K562 (cell line): ENCODE measurements at regions not wholly inside any gene's neighbourhood (a gene's known extent, or its start where the extent isn't known, plus 50 kb on each side); places are given as distances from the start of the nearest gene placed in this dataset.

ENCODE experiments used
- ATAC-seq: fragments of 200-7000 bp; cut with Tn5 transposase; 3 replicates; pipeline ENCODE4 v1.9.1; 2020; ENCODE audit warnings: moderate library complexity
- BruUV-seq: library from RNA; stranded (reverse); fragments of 400-500 nt; replicated peaks from 2 replicates; lab custom pipeline; 2021; lab: Mats Ljungman, UMichigan
- CTCF ChIA-PET: fragments of 300-600 bp; formaldehyde crosslinking; extraction: SDS; loops from one replicate; lab custom pipeline; 2021; ENCODE audit warnings: low intra/inter-chr PET ratio; lab: Yijun Ruan, JAX
- POLR2A ChIA-PET: fragments of 300-600, 350-650 bp; sonication (Branson Sonifier 250); formaldehyde crosslinking; extraction: SDS; loops from one replicate; lab custom pipeline; 2021; ENCODE audit warnings: antibody characterized with exemption, inconsistent platforms; lab: Yijun Ruan, JAX
- DNase-seq, 4 experiments: peaks; one replicate each; pipeline versions ENCODE4 v3.0.0 to v3.0.0-alpha.2; 2011 to 2018; ENCODE audit warnings: low spot score in 3 of 4, mixed read lengths in 3 of 4; ENCODE audit errors: extremely low read depth in 1 of 4
- FAIRE-seq: peaks from 2 replicates; lab custom pipeline; 2011; peaks lifted over from hg19 to GRCh38; lab: Jason Lieb, UNC
- H2AFZ ChIP-seq: 2 replicates; pipeline ENCODE4 v1.6.0; 2011; ENCODE audit warnings: low read depth, low read length, control low read depth, inconsistent platforms
- H3K27ac ChIP-seq: fragments of 200-600 bp; 3 replicates; pipeline ENCODE4 v1.8.0; 2011; ENCODE audit warnings: low read depth, mild to moderate bottlenecking, control low read depth, inconsistent platforms, low read length, moderate library complexity, mixed read lengths; ENCODE audit errors: extremely low read depth
- H3K27me3 ChIP-seq, 2 experiments: fragments of 300-600 bp in 1 of 2; 2 replicates in 1 of 2; 3 replicates in 1 of 2; pipeline versions ENCODE4 v1.6.0 to v1.8.0; 2011; ENCODE audit warnings: inconsistent platforms in 2 of 2, low read length in 2 of 2, mild to moderate bottlenecking in 1 of 2, mixed read lengths in 1 of 2, moderate library complexity in 1 of 2; ENCODE audit not compliant: control insufficient read depth in 2 of 2, insufficient read depth in 2 of 2
- H3K36me3 ChIP-seq: fragments of 300-600 bp; 3 replicates; pipeline ENCODE4 v1.8.0; 2011; ENCODE audit warnings: mild to moderate bottlenecking, low read length, inconsistent platforms; ENCODE audit not compliant: control insufficient read depth, insufficient read depth
- H3K4me1 ChIP-seq, 2 experiments: fragments of 200-600 bp in 1 of 2; replicated peaks in 1 of 2; 2 replicates in 1 of 2; 3 replicates in 1 of 2; pipeline versions ENCODE4 v1.5.1 to v1.8.0; 2011; ENCODE audit warnings: inconsistent platforms in 2 of 2, low read length in 2 of 2, mild to moderate bottlenecking in 1 of 2, mixed read lengths in 1 of 2, moderate library complexity in 1 of 2; ENCODE audit not compliant: control insufficient read depth in 2 of 2, insufficient read depth in 2 of 2
- H3K4me2 ChIP-seq: 2 replicates; pipeline ENCODE4 v1.6.1; 2011; ENCODE audit warnings: low read length, control low read depth, inconsistent platforms, mixed read lengths; ENCODE audit not compliant: insufficient read depth
- H3K4me3 ChIP-seq: fragments of 200-600 bp; sonication (generic), shearing (Covaris generic); 2 replicates; pipeline ENCODE4 v1.5.1; 2016; ENCODE audit warnings: control low read depth, inconsistent platforms
- H3K79me2 ChIP-seq: fragments of 200-600 bp; 3 replicates; pipeline ENCODE4 v1.8.0; 2011; ENCODE audit warnings: low read length, inconsistent platforms; ENCODE audit not compliant: control insufficient read depth, insufficient read depth
- H3K9ac ChIP-seq, 2 experiments: 2 replicates each; pipeline versions ENCODE4 v1.6.0 to v1.6.1; 2011; ENCODE audit warnings: low read depth in 2 of 2, low read length in 2 of 2, control low read depth in 1 of 2, inconsistent platforms in 1 of 2, mild to moderate bottlenecking in 1 of 2, mixed read lengths in 1 of 2; ENCODE audit not compliant: insufficient read depth in 1 of 2
- H3K9me1 ChIP-seq: one replicate; pipeline ENCODE4 v1.6.0; 2011; ENCODE audit warnings: inconsistent platforms, mild to moderate bottlenecking, low read length, moderate library complexity; ENCODE audit not compliant: control insufficient read depth, insufficient read depth
- H3K9me3 ChIP-seq: replicated peaks from 2 replicates; pipeline ENCODE4 v1.5.1; 2011; ENCODE audit warnings: low read depth, low read length, inconsistent platforms; ENCODE audit not compliant: control insufficient read depth, insufficient read depth
- H4K20me1 ChIP-seq: replicated peaks from 2 replicates; pipeline ENCODE4 v1.6.1; 2011; ENCODE audit warnings: low read length, inconsistent platforms, mixed read lengths; ENCODE audit not compliant: control insufficient read depth, insufficient read depth
- ELF2 ChIP-seq: fragments of 250-450 bp; sonication (Bioruptor Pico); IDR thresholded peaks from 2 replicates; pipeline ENCODE4 v1.5.0; 2021; ENCODE audit warnings: mild to moderate bottlenecking
- GMEB1 ChIP-seq: fragments of 250-450 bp; sonication (Bioruptor Pico); IDR thresholded peaks from 2 replicates; pipeline ENCODE4 v1.4.0; 2020; ENCODE audit warnings: mild to moderate bottlenecking
- SMAD3 ChIP-seq: fragments of 450-650 bp; formaldehyde crosslinking; conservative IDR thresholded peaks from 2 replicates; pipeline ENCODE4 v1.4.0; 2020; ENCODE audit warnings: mild to moderate bottlenecking
- TFAP4 ChIP-seq: sonication (generic); formaldehyde crosslinking; IDR thresholded peaks from 2 replicates; pipeline ENCODE4 v1.8.0; 2022; ENCODE audit warnings: missing genetic modification reagents, mild to moderate bottlenecking, moderate library complexity, borderline replicate concordance
- ZNF224 ChIP-seq: sonication (generic); formaldehyde crosslinking; IDR thresholded peaks from 2 replicates; pipeline ENCODE4 v1.8.0; 2022; ENCODE audit warnings: mild to moderate bottlenecking, missing genetic modification reagents
- ZNF280A ChIP-seq: fragments of 450-650 bp; IDR thresholded peaks from 2 replicates; pipeline ENCODE4 v1.6.1; 2018; ENCODE audit warnings: mild to moderate bottlenecking, low read depth; ENCODE audit not compliant: partially characterized antibody
- WGBS: fragments of 100-300 bp; shearing (Covaris generic); methylation state at CpG from one replicate; pipeline ENCODE4 v1.1.6; 2016; ENCODE audit warnings: low coverage, mixed read lengths; ENCODE audit not compliant: insufficient coverage; ENCODE audit errors: missing lambda C conversion rate; 5-methylcytosine and 5-hydroxymethylcytosine counted together
- in situ Hi-C: fragments of 300-500 bp; cut with MboI; formaldehyde crosslinking; loops from 4 replicates; pipeline ENCODE4 v1.15.0; 2018; ENCODE audit warnings: inconsistent platforms, mixed read lengths
- intact Hi-C: fragments of 100-400 bp; cut with micrococcal nuclease; formaldehyde crosslinking; loops from 2 replicates; pipeline ENCODE4 v1.14.2; 2022

- Histone ChIP-seq H3K4me1 (0 out of 5 replicates have a peak, but pooled peaks cover 0 to 3% of the 10 kb centered on the region in 2 experiments), H3K36me3 (no peaks in the 10 kb centered on the region), H3K27ac (no peak overlapping the region), H3K9ac (no peak overlapping the region), H2AFZ (no peak overlapping the region), H3K9me3 (no peaks in the 10 kb centered on the region), H3K4me2 (no peak overlapping the region), H4K20me1 (0 out of 2 replicates have a peak, but pooled peaks cover 3% of the 10 kb centered on the region), H3K4me3 (no peak overlapping the region), H3K9me1 (no peaks in the 10 kb centered on the region), H3K79me2 (no peaks in the 10 kb centered on the region), H3K27me3 (peaks cover 7 to 46% of the 10 kb centered on the region in 2 experiments; a peak in 3 of 5 replicates)
- WGBS = 5% methylated on average over 3 of the region's 3 CpGs
- ChIA-PET CTCF (no interaction called here), POLR2A (no interaction called here)
- DNase-seq (no peak), FAIRE-seq (no peak), ATAC-seq (no peak)
- in situ Hi-C loops = no loop called here
- BruUV-seq = no TSS peak
- TF ChIP-seq ZNF280A (no peak), ELF2 (no peak), TFAP4 (CRISPR knock-in tag) (no peak), SMAD3 (CRISPR knock-in tag) (no peak), ZNF224 (CRISPR knock-in tag) (no peak), GMEB1 (CRISPR knock-in tag) (no peak)
- intact Hi-C loops = no loop called here
Observed at GRCh38 chr11:44451706-44452105, 113.8 kb upstream of the CD82 start.
